GM12878 (cell line): ENCODE measurements at regions not wholly inside any gene's neighbourhood (a gene's known extent, or its start where the extent isn't known, plus 50 kb on each side); places are given as distances from the start of the nearest gene placed in this dataset.

Source experiments
- ATAC-seq: fragments of 200-7000 bp; cut with Tn5 transposase; 3 replicates; pipeline ENCODE4 v1.9.1; 2020; ENCODE audit warnings: mild to moderate bottlenecking, moderate library complexity
- BruUV-seq: library from RNA; stranded (reverse); fragments of 400-500 nt; replicated peaks from 2 replicates; lab custom pipeline; 2021; lab: Mats Ljungman, UMichigan
- CTCF ChIA-PET: fragments of 300-600 bp; sonication (Branson Sonifier 250); formaldehyde crosslinking; extraction: SDS; loops from one replicate; lab custom pipeline; 2021; ENCODE audit warnings: inconsistent platforms; lab: Yijun Ruan, JAX
- POLR2A ChIA-PET: fragments of 350-600 bp; formaldehyde crosslinking; extraction: SDS; loops from one replicate; lab custom pipeline; 2021; ENCODE audit warnings: inconsistent platforms; lab: Charles Lee
- RAD21 ChIA-PET: fragments of 300-600 bp; sonication (Branson Sonifier 250); formaldehyde crosslinking; loops from one replicate; lab custom pipeline; 2023; ENCODE audit warnings: antibody characterized with exemption; ENCODE audit not compliant: unreplicated experiment; lab: Charles Lee
- SMC1A ChIA-PET: fragments of 300-600 bp; sonication (Branson Sonifier 250); formaldehyde crosslinking; loops from one replicate; lab custom pipeline; 2023; ENCODE audit not compliant: unreplicated experiment, uncharacterized antibody; lab: Charles Lee
- DNase-seq: peaks from one replicate; pipeline ENCODE4 v3.0.0-alpha.2; 2011; ENCODE audit warnings: low read depth, low spot score
- FAIRE-seq: peaks from 3 replicates; lab custom pipeline; 2011; peaks lifted over from hg19 to GRCh38; lab: Jason Lieb, UNC
- H2AFZ ChIP-seq: 2 replicates; pipeline ENCODE4 v1.6.0; 2011; ENCODE audit warnings: low read depth, low read length, control low read depth; ENCODE audit not compliant: control insufficient read depth
- H3K27ac ChIP-seq: 2 replicates; pipeline ENCODE4 v1.5.1; 2011; ENCODE audit warnings: control low read depth; ENCODE audit not compliant: control insufficient read depth, insufficient read depth
- H3K27me3 ChIP-seq, 2 experiments: replicated peaks in 1 of 2; 2 replicates each; pipeline versions ENCODE4 v1.6.0 to v1.6.1; 2011; ENCODE audit warnings: low read length in 1 of 2; ENCODE audit not compliant: control insufficient read depth in 2 of 2, insufficient read depth in 2 of 2
- H3K36me3 ChIP-seq, 2 experiments: 2 replicates each; pipeline ENCODE4 v1.5.1; 2011; ENCODE audit warnings: low read length in 1 of 2; ENCODE audit not compliant: control insufficient read depth in 2 of 2, insufficient read depth in 2 of 2
- H3K4me1 ChIP-seq: 2 replicates; pipeline ENCODE4 v1.6.1; 2011; ENCODE audit warnings: mild to moderate bottlenecking, low read length, moderate library complexity, mixed read lengths; ENCODE audit not compliant: control insufficient read depth, insufficient read depth
- H3K4me2 ChIP-seq: 2 replicates; pipeline ENCODE4 v1.6.0; 2011; ENCODE audit warnings: control low read depth; ENCODE audit not compliant: control insufficient read depth, insufficient read depth
- H3K4me3 ChIP-seq: fragments of 200-600 bp; sonication (generic); 2 replicates; pipeline ENCODE4 v1.5.1; 2016
- H3K79me2 ChIP-seq: 2 replicates; pipeline ENCODE4 v1.6.0; 2011; ENCODE audit warnings: low read length; ENCODE audit not compliant: control insufficient read depth, insufficient read depth
- H3K9ac ChIP-seq: 2 replicates; pipeline ENCODE4 v1.8.0; 2011; ENCODE audit warnings: low read length, control low read depth, mixed read lengths; ENCODE audit not compliant: control insufficient read depth, insufficient read depth
- H3K9me3 ChIP-seq: replicated peaks from 3 replicates; pipeline ENCODE4 v1.5.1; 2011; ENCODE audit warnings: mild to moderate bottlenecking, low read length; ENCODE audit not compliant: control insufficient read depth, insufficient read depth
- H4K20me1 ChIP-seq: 2 replicates; pipeline ENCODE4 v1.6.0; 2011; ENCODE audit not compliant: control insufficient read depth, insufficient read depth
- CEBPB ChIP-seq, 2 experiments: fragments of 150-350 bp in 1 of 2; IDR thresholded peaks; 2 replicates each; pipeline ENCODE4 v1.6.1; 2012 to 2014; ENCODE audit warnings: low read depth in 2 of 2, low read length in 2 of 2, borderline replicate concordance in 1 of 2, inconsistent platforms in 1 of 2
- CHD2 ChIP-seq: IDR thresholded peaks from 2 replicates; pipeline ENCODE4 v1.6.1; 2011; ENCODE audit warnings: low read depth, low read length, improper control_type of control experiment, borderline replicate concordance
- CUX1 ChIP-seq: IDR thresholded peaks from 2 replicates; pipeline ENCODE4 v1.6.1; 2012; ENCODE audit warnings: improper control_type of control experiment, low read depth, low read length; ENCODE audit not compliant: insufficient replicate concordance
- NR2F1 ChIP-seq: fragments of 450-650 bp; conservative IDR thresholded peaks from 2 replicates; pipeline ENCODE4 v1.6.1; 2017; ENCODE audit warnings: mild to moderate bottlenecking
- WGBS: methylation state at CpG from one replicate; pipeline ENCODE4 v1.1.6; 2016; ENCODE audit warnings: low lambda C conversion rate; ENCODE audit not compliant: insufficient replicate concordance, insufficient coverage; ENCODE audit errors: missing lambda C conversion rate; 5-methylcytosine and 5-hydroxymethylcytosine counted together
- in situ Hi-C: fragments of 300-500 bp; cut with MboI; formaldehyde crosslinking; loops from 9 replicates; pipeline ENCODE4 v1.14.3; 2018; ENCODE audit warnings: mixed read lengths
- intact Hi-C: fragments of 100-400 bp; cut with micrococcal nuclease; formaldehyde crosslinking; loops from one replicate; pipeline ENCODE4 v1.14.2; 2022; ENCODE audit not compliant: unreplicated experiment
- TF ChIP-seq, protein P1 (sequence below): fragments of 450-650 bp; formaldehyde crosslinking; IDR thresholded peaks from 2 replicates; pipeline ENCODE4 v1.4.0; 2020; ENCODE audit warnings: mild to moderate bottlenecking, moderate library complexity

GRCh38 chr13:30043631-30043925 is 193.2 kb upstream of the UBL3 start:
- CTCF ChIA-PET = no interaction called here
- no peaks in the 10 kb centered on the region; the same call in 2 of the 3 replicates for H3K9me3 ChIP-seq
- ATAC-seq (no peak), FAIRE-seq (no peak), DNase-seq (no peak)
- SMC1A ChIA-PET = interaction anchor here (1.3 kb wide), 1 partner anchor 13 kb away, joined by 3 read pairs; no protein-coding TSS in a partner anchor
- no peak overlapping the region for H2AFZ ChIP-seq
- intact Hi-C loops (no loop called here), in situ Hi-C loops (no loop called here)
- no TSS peak for BruUV-seq
- POLR2A ChIA-PET = no interaction called here
- H3K27me3 ChIP-seq = peaks cover 2 to 4% of the 10 kb centered on the region in 2 experiments; a peak in 1 of 4 replicates
- no peak overlapping the region for H3K9ac ChIP-seq
- H3K79me2 ChIP-seq = no peaks in the 10 kb centered on the region
- RAD21 ChIA-PET = no interaction called here
- no peak overlapping the region for H3K27ac ChIP-seq
- H3K36me3 ChIP-seq = no peaks in the 10 kb centered on the region
- H3K4me2 ChIP-seq = no peak overlapping the region
- H4K20me1 ChIP-seq = no peaks in the 10 kb centered on the region
- no peak overlapping the region for H3K4me3 ChIP-seq
- TF ChIP-seq CHD2 (no peak), NR2F1 (no peak)
- TF ChIP-seq, all 136 proteins: peak for 0
- no peaks in the 10 kb centered on the region for H3K4me1 ChIP-seq

DNA sequence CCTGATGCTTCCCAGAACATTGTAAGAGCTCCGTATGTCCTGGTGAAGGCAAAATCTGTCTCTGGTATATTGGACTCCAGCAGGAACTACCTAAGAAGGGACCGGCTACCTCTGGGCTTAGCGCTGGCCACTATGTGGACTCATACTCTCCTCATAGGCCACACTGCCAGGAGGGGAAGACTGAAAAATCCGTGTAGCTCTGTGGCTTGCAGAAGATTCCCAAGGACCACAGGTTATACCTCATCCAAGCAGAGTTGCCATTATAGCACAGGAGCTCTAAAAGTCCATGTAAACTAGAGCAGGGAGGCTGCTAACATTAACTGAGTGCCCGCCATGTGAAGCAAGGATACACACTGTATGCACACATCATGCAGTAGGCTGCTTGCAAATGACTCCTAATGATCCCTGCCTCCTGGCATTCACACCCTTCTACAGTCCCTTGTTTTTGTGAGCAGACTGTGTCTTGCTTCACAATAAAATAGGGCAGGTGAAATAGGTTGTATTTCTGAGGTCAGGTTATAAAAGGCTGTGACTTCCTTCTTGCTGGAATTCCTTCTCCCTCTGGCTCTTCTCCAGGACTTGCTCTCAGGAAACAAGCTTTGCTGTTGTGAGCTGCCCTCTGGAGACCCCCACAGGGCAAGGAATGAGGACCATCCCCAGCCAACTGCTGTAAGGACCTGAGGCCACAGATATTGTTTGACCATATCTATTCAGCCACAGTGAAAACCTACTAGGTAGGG is 192.6 kb upstream of the UBL3 start:
- no peaks in the 10 kb centered on the region; the same call in 2 of the 3 replicates for H3K9me3 ChIP-seq
- no peak overlapping the region for H3K4me3 ChIP-seq
- intact Hi-C loops (no loop called here), in situ Hi-C loops (no loop called here)
- H3K27me3 ChIP-seq = peaks cover 2 to 5% of the 10 kb centered on the region in 2 experiments; a peak in 1 of 4 replicates
- ChIA-PET RAD21 (no interaction called here), CTCF (no interaction called here), POLR2A (no interaction called here), SMC1A (interaction anchor here (1.3 kb wide), 1 partner anchor 12 kb away, joined by 3 read pairs; no protein-coding TSS in a partner anchor)
- H3K9ac ChIP-seq = no peak overlapping the region
- FAIRE-seq (no peak), ATAC-seq (no peak), DNase-seq (no peak)
- no peak overlapping the region for H3K27ac ChIP-seq
- H3K4me2 ChIP-seq = no peak overlapping the region
- H3K79me2 ChIP-seq = no peaks in the 10 kb centered on the region
- 27% methylated on average over 5 of the region's 5 CpGs for WGBS
- H3K36me3 ChIP-seq = no peaks in the 10 kb centered on the region
- BruUV-seq = no TSS peak
- H4K20me1 ChIP-seq = no peaks in the 10 kb centered on the region
- H2AFZ ChIP-seq = no peak overlapping the region
- H3K4me1 ChIP-seq = no peaks in the 10 kb centered on the region
- TF ChIP-seq, protein P1, sequence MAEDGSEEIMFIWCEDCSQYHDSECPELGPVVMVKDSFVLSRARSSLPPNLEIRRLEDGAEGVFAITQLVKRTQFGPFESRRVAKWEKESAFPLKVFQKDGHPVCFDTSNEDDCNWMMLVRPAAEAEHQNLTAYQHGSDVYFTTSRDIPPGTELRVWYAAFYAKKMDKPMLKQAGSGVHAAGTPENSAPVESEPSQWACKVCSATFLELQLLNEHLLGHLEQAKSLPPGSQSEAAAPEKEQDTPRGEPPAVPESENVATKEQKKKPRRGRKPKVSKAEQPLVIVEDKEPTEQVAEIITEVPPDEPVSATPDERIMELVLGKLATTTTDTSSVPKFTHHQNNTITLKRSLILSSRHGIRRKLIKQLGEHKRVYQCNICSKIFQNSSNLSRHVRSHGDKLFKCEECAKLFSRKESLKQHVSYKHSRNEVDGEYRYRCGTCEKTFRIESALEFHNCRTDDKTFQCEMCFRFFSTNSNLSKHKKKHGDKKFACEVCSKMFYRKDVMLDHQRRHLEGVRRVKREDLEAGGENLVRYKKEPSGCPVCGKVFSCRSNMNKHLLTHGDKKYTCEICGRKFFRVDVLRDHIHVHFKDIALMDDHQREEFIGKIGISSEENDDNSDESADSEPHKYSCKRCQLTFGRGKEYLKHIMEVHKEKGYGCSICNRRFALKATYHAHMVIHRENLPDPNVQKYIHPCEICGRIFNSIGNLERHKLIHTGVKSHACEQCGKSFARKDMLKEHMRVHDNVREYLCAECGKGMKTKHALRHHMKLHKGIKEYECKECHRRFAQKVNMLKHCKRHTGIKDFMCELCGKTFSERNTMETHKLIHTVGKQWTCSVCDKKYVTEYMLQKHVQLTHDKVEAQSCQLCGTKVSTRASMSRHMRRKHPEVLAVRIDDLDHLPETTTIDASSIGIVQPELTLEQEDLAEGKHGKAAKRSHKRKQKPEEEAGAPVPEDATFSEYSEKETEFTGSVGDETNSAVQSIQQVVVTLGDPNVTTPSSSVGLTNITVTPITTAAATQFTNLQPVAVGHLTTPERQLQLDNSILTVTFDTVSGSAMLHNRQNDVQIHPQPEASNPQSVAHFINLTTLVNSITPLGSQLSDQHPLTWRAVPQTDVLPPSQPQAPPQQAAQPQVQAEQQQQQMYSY (CRISPR knock-in tag) = no peak
- TF ChIP-seq CUX1 (no peak), CEBPB (IDR thresholded peaks at IDR 0.05; ENCODE audit: borderline replicate concordance in 1 of 2, low read depth in 2 of 2, low read length in 2 of 2) (no peak)
